ENCODE measurements at regions not wholly inside any gene's neighbourhood (a gene's known extent, or its start where the extent isn't known, plus 50 kb on each side); places are given as distances from the start of the nearest gene placed in this dataset.
A peak's percentile ranks its signal among the peaks of the same experiment; 100 is the strongest.

- no CpG with 5 or more reads among the region's 2 CpGs for WGBS (ENCODE audit: extremely low coverage, insufficient read length, low lambda C conversion rate)
These were observed 1517.8 kb downstream of the SI start for GRCh38 chr3:163560459-163560858.

More at GRCh38 chr3:163560459-163560858, 1517.8 kb downstream of the SI start:
- Histone ChIP-seq H3K4me1 (ENCODE audit: insufficient read depth, low read length) (no peaks in the 10 kb centered on the region; the same call in 1 of the 2 replicates), H2AFZ (ENCODE audit: low read length) (no peak overlapping the region), H3K79me1 (ENCODE audit: insufficient read depth, low read depth, low read length, poor library complexity, severe bottlenecking) (no peaks in the 10 kb centered on the region), H2BK5ac (ENCODE audit: insufficient read length, low read length) (no peak overlapping the region), H2BK15ac (ENCODE audit: low read depth, low read length) (no peak overlapping the region), H3K79me2 (ENCODE audit: insufficient read depth, low read length) (no peaks in the 10 kb centered on the region), H3K9me3 (ENCODE audit: control insufficient read depth, low read depth, low read length) (no peaks in the 10 kb centered on the region), H3K4ac (ENCODE audit: low read depth, low read length) (no peak overlapping the region), H2BK120ac (ENCODE audit: low read depth, low read length, poor library complexity, severe bottlenecking) (no peak overlapping the region), H3K27me3 (ENCODE audit: insufficient read depth, low read length) (no peaks in the 10 kb centered on the region), H4K8ac (replicated peaks; ENCODE audit: insufficient read length, low read depth, low read length) (no peak overlapping the region), H3K14ac (ENCODE audit: insufficient read depth, low read length) (no peak overlapping the region), H3T11ph (ENCODE audit: low read length) (no peak overlapping the region), H2AK5ac (ENCODE audit: insufficient read length, low read length) (no peak overlapping the region), H3K4me2 (ENCODE audit: insufficient read depth, insufficient read length, low read length) (no peak overlapping the region), H3K18ac (ENCODE audit: insufficient read length, low read depth, low read length) (no peak overlapping the region), H3K27ac (ENCODE audit: insufficient read length, low read depth, low read length) (no peak overlapping the region), H3K23ac (ENCODE audit: insufficient read length, low read depth, low read length) (no peak overlapping the region), H3K56ac (ENCODE audit: insufficient read length, low read depth, low read length) (no peak overlapping the region), H3K23me2 (ENCODE audit: insufficient read length, low read depth, low read length, poor library complexity, severe bottlenecking) (no peaks in the 10 kb centered on the region), H2BK12ac (ENCODE audit: insufficient read length, low read depth, low read length) (no peak overlapping the region), H4K91ac (ENCODE audit: insufficient read length, low read depth, low read length) (no peak overlapping the region), H4K5ac (ENCODE audit: insufficient read length, low read depth, low read length) (no peak overlapping the region), H4K20me1 (ENCODE audit: control insufficient read depth, insufficient read depth, insufficient read length) (no peaks in the 10 kb centered on the region), H2BK20ac (ENCODE audit: low read depth, low read length, poor library complexity, severe bottlenecking) (no peak overlapping the region), H3K9ac (ENCODE audit: extremely low read depth, insufficient read length, low read length) (no peak overlapping the region)
- no peak for DNase-seq
- Mint-ChIP-seq H3K27me3 (ENCODE audit: low read depth) (no peaks in the 10 kb centered on the region), H3K9me3 (peaks cover 0 to 2% of the 10 kb centered on the region in 2 experiments; a peak in 1 of 5 replicates), H3K36me3 (ENCODE audit: insufficient read depth in 1 of 3, low read depth in 3 of 3) (no peaks in the 10 kb centered on the region; a peak in 1 of 7 replicates), H3K4me1 (peaks cover 12 to 14% of the 10 kb centered on the region in 2 experiments), H3K4me3 (no peak overlapping the region), H3K27ac (peak overlapping the region in 1 of 3 experiments; percentile 56; a peak in 2 of 7 replicates)
- TF ChIP-seq CTCF (conservative IDR thresholded peaks at IDR 0.05) = no peak
